Neural cell (in vitro differentiated cells): ENCODE measurements at regions not wholly inside any gene's neighbourhood (a gene's known extent, or its start where the extent isn't known, plus 50 kb on each side); places are given as distances from the start of the nearest gene placed in this dataset.

Source experiments
- H2AFZ ChIP-seq: fragments of 200-600, 300-800 bp; sonication (generic), shearing (Covaris generic); 2 replicates; pipeline ENCODE4 v1.6.0; 2014; ENCODE audit warnings: low read depth, mild to moderate bottlenecking, antibody characterized with exemption, low read length, moderate library complexity
- H3F3A ChIP-seq: fragments of 200-600 bp; shearing (Covaris generic); 2 replicates; pipeline ENCODE4 v1.6.1; 2016; ENCODE audit warnings: mild to moderate bottlenecking, moderate library complexity, mixed read lengths, antibody characterized with exemption, low read length; ENCODE audit not compliant: insufficient read depth, poor library complexity, severe bottlenecking
- H3K27ac ChIP-seq: fragments of 200-600, 300-800 bp; sonication (generic), shearing (Covaris generic); 2 replicates; pipeline ENCODE4 v1.5.1; 2014; ENCODE audit warnings: mild to moderate bottlenecking, low read length, moderate library complexity
- H3K27me3 ChIP-seq: fragments of 300-800, 200-600 bp; sonication (generic), shearing (Covaris generic); 2 replicates; pipeline ENCODE4 v1.6.0; 2014; ENCODE audit warnings: mild to moderate bottlenecking, low read depth, low read length, moderate library complexity; ENCODE audit not compliant: insufficient read depth
- H3K36me3 ChIP-seq: fragments of 300-800, 200-600 bp; sonication (generic), shearing (Covaris generic); 2 replicates; pipeline ENCODE4 v1.5.1; 2014; ENCODE audit warnings: mild to moderate bottlenecking, antibody characterized with exemption, low read length, moderate library complexity; ENCODE audit not compliant: insufficient read depth
- H3K4me2 ChIP-seq: fragments of 300-800, 200-600 bp; sonication (generic), shearing (Covaris generic); 2 replicates; pipeline ENCODE4 v1.6.0; 2014; ENCODE audit warnings: mild to moderate bottlenecking, low read length
- H3K4me3 ChIP-seq: fragments of 300-800, 200-600 bp; sonication (generic), shearing (Covaris generic); 2 replicates; pipeline ENCODE4 v1.5.1; 2014; ENCODE audit warnings: mild to moderate bottlenecking, low read length, moderate library complexity
- H3K79me2 ChIP-seq: fragments of 200-600 bp; shearing (Covaris generic); replicated peaks from 2 replicates; pipeline ENCODE4 v1.6.0; 2014; ENCODE audit warnings: mild to moderate bottlenecking, low read length, moderate library complexity; ENCODE audit not compliant: insufficient read depth
- H3K9ac ChIP-seq: fragments of 300-800, 200-600 bp; sonication (generic), shearing (Covaris generic); 2 replicates; pipeline ENCODE4 v1.6.1; 2016; ENCODE audit warnings: mild to moderate bottlenecking, low read length, mixed read lengths
- H3K9me2 ChIP-seq: fragments of 200-600 bp; shearing (Covaris generic); 2 replicates; pipeline ENCODE4 v1.6.1; 2016; ENCODE audit warnings: mild to moderate bottlenecking, low read length, mixed read lengths; ENCODE audit not compliant: insufficient read depth
- H3K9me3 ChIP-seq: fragments of 200-600, 300-800 bp; sonication (generic), shearing (Covaris generic); 2 replicates; pipeline ENCODE4 v1.6.1; 2016; ENCODE audit warnings: mild to moderate bottlenecking, mixed run types, low read length, moderate library complexity, mixed read lengths
- H4K20me1 ChIP-seq: fragments of 200-600 bp; shearing (Covaris generic); 2 replicates; pipeline ENCODE4 v1.6.1; 2016; ENCODE audit warnings: mild to moderate bottlenecking, mixed run types; ENCODE audit not compliant: insufficient read depth
- CTCF ChIP-seq: fragments of 450-650 bp; IDR thresholded peaks from 2 replicates; pipeline ENCODE4 v1.5.1; 2014; ENCODE audit warnings: antibody characterized with exemption, mild to moderate bottlenecking, moderate library complexity; ENCODE audit not compliant: poor library complexity, severe bottlenecking
- EP300 ChIP-seq: fragments of 450-650 bp; conservative IDR thresholded peaks from 2 replicates; pipeline ENCODE4 v1.6.1; 2014; ENCODE audit warnings: antibody characterized with exemption, mild to moderate bottlenecking, moderate library complexity; ENCODE audit not compliant: poor library complexity, severe bottlenecking
- EZH2 ChIP-seq: fragments of 200-600, 300-800 bp; shearing (Covaris generic), sonication (generic); IDR thresholded peaks from 2 replicates; pipeline ENCODE4 v1.6.1; 2014; ENCODE audit warnings: antibody characterized with exemption, low read length, borderline replicate concordance, mild to moderate bottlenecking; ENCODE audit not compliant: insufficient read depth, poor library complexity, severe bottlenecking
- MXI1 ChIP-seq: fragments of 450-650 bp; conservative IDR thresholded peaks from 2 replicates; pipeline ENCODE4 v1.6.1; 2014; ENCODE audit warnings: antibody characterized with exemption, mild to moderate bottlenecking; ENCODE audit not compliant: poor library complexity, severe bottlenecking
- POLR2AphosphoS5 ChIP-seq: IDR thresholded peaks from 2 replicates; pipeline ENCODE4 v1.6.1; 2012
- RAD21 ChIP-seq: fragments of 450-650 bp; conservative IDR thresholded peaks from 2 replicates; pipeline ENCODE4 v1.6.1; 2014; ENCODE audit warnings: antibody characterized with exemption, mild to moderate bottlenecking, moderate library complexity
- REST ChIP-seq: IDR thresholded peaks from 2 replicates; pipeline ENCODE4 v1.6.1; 2012; ENCODE audit warnings: borderline replicate concordance
- SMC3 ChIP-seq: fragments of 450-650 bp; conservative IDR thresholded peaks from 2 replicates; pipeline ENCODE4 v1.6.1; 2014; ENCODE audit warnings: antibody characterized with exemption, mild to moderate bottlenecking, moderate library complexity; ENCODE audit not compliant: poor library complexity
- TAF1 ChIP-seq: IDR thresholded peaks from 2 replicates; pipeline ENCODE4 v1.6.1; 2012; ENCODE audit warnings: low read depth

- H3K9ac ChIP-seq = no peak overlapping the region
- H3K27me3 ChIP-seq = no peaks in the 10 kb centered on the region
- H3K79me2 ChIP-seq = no peaks in the 10 kb centered on the region
- no peaks in the 10 kb centered on the region for H3K9me2 ChIP-seq
- H3K9me3 ChIP-seq = no peaks in the 10 kb centered on the region
- H3K27ac ChIP-seq = no peak overlapping the region
- H3F3A ChIP-seq = no peaks in the 10 kb centered on the region
- TF ChIP-seq EZH2 = no peak
- TF ChIP-seq MXI1 = no peak
- no peak for TF ChIP-seq POLR2AphosphoS5
- TF ChIP-seq CTCF = no peak
- TF ChIP-seq TAF1 = no peak
- no peak for TF ChIP-seq REST
- TF ChIP-seq RAD21 = no peak
- H3K4me3 ChIP-seq = no peak overlapping the region
- H3K4me2 ChIP-seq = no peak overlapping the region
- no peak overlapping the region for H2AFZ ChIP-seq
- H4K20me1 ChIP-seq = no peaks in the 10 kb centered on the region
- no peaks in the 10 kb centered on the region for H3K36me3 ChIP-seq
Observed at GRCh38 chr18:40738321-40738880, 1216.6 kb upstream of the PIK3C3 start.

DNA sequence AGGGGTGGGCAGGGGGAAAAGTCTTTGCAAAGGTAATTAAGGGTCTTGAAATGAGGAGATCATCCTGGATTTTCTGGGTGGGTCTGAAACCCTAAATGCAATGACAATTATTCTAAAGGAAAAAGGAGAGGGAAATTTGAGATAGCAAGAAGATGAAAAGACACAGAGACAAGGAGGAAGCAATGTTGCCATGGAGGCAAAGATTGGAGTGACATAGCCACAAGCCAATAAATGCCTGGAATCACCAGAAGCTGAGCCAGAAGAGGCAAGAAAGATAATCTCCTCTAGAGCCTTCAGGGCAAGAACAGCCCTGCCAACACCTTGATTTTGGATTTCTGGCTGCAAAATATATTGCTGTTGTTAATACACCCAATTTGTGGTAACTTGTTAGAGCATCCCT is 1246.3 kb upstream of the PIK3C3 start:
- Histone ChIP-seq H3K27ac (no peak overlapping the region), H3K4me3 (no peak overlapping the region), H3K4me2 (no peak overlapping the region), H3F3A (no peaks in the 10 kb centered on the region), H3K27me3 (no peaks in the 10 kb centered on the region), H2AFZ (no peak overlapping the region), H3K9ac (no peak overlapping the region), H4K20me1 (no peaks in the 10 kb centered on the region), H3K79me2 (no peaks in the 10 kb centered on the region), H3K9me3 (no peaks in the 10 kb centered on the region), H3K36me3 (no peaks in the 10 kb centered on the region), H3K9me2 (no peaks in the 10 kb centered on the region)
- TF ChIP-seq MXI1 = no peak
- TF ChIP-seq EZH2 = no peak
- no peak for TF ChIP-seq POLR2AphosphoS5
- no peak for TF ChIP-seq CTCF
- no peak for TF ChIP-seq REST
- TF ChIP-seq RAD21 = no peak
- no peak for TF ChIP-seq EP300
- no peak for TF ChIP-seq SMC3
